ENCODE measurements at regions not wholly inside any gene's neighbourhood (a gene's known extent, or its start where the extent isn't known, plus 50 kb on each side); places are given as distances from the start of the nearest gene placed in this dataset.
"Not testable (repeated sequence)": the region's sequence is repeated elsewhere in the genome, so short reads cannot be mapped to it uniquely, and the experiment has no call there.

DNA sequence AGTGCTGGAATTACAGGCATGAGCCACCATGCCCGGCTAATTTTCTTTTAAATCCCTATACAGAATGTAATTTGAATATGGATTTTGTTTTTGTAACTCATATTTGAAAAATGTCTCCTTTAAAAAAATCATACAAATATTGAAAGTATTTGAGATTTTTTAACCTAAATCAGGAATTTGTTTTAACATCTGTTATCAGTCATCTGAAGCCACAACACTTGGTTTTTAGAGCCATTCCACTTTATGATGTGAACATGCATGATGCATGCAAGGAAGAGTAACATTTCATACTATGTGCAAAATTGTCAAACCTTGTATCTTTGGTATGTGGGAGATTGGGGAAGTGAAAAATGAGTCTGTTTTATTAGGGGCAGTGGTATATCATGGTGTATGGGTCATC, 124.5 kb upstream of the AHI1 start:
- H3K9me3 Mint-ChIP-seq: peaks cover 30% of the 10 kb centered on the region
- H3K4me3 Mint-ChIP-seq: no peak overlapping the region
- peak overlapping the region; percentile 5 for H3K27ac Mint-ChIP-seq
- DNase-seq (ENCODE audit: low spot score): no peak
- peaks cover 39% of the 10 kb centered on the region for H3K4me1 Mint-ChIP-seq (ENCODE audit: low read depth)
- H3K36me3 Mint-ChIP-seq (ENCODE audit: low read depth): peaks cover 24% of the 10 kb centered on the region
- no peaks in the 10 kb centered on the region for H3K27me3 Mint-ChIP-seq (ENCODE audit: low read depth)

DNA sequence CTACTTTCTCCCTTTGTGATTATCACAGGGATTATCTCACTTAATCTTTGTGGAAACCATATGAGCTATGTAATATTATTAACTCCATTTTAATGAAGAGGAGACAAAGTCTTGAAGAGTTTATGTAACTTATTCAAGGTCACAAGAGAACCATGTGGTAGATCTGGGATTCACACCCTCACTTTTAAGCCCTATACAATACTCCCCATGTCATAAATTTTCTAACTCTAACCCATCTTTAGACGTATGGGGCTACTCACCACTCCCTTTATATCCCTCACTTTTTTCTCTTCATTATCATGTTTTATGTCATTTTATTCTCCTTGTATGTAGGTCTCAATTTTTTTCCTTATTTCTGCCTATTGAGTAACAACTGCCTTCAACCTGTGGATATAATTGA, 126.4 kb upstream of the AHI1 start:
- Mint-ChIP-seq H3K36me3 (ENCODE audit: low read depth) (peaks cover 38% of the 10 kb centered on the region), H3K9me3 (peaks cover 39% of the 10 kb centered on the region), H3K27me3 (ENCODE audit: low read depth) (no peaks in the 10 kb centered on the region), H3K27ac (peak overlapping the region; percentile 99), H3K4me3 (peak overlapping the region; percentile 73), H3K4me1 (ENCODE audit: low read depth) (peaks cover 53% of the 10 kb centered on the region)
- DNase-seq (ENCODE audit: low spot score): no peak

DNA sequence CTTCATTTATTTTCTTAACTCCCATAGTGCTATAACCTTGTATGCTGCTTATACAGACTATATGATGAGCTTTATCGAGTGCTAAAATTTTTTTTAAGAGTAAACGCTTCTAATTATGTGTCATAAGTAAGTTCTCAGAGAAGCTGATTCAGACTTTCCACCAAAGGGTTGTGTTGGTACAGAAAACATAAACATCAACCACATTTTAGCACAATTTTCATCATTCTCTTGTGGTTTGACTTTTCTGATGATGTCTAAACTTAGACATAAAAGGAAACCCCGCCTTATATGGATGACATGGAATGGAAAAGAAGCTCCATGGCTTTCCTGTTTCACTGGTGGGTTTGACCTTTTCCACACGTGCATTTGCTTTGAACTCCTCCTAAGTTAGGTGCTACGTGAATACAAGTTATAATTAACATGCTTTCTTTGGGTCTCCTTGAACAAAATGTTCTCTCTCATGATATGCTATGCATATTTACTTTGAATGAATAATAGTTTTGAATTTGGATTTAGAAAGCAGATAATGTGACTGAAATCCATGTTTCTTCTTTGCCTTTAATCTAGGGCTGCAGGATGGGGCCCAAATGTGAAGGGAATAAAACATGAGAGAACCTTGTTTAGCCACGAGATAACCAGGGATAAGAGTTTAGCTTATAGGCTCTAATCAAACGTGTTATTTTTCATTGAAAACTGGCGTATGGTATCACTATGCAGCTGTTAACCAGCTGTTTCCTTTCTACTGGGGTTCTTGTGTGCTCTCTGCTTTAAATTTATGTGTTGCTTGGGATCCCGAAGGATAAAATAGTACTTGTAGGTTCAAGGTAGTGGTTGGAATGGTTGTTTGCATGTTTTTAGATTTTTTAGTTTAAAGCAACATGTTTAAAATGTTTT, 127.1 kb upstream of the AHI1 start:
- Mint-ChIP-seq H3K27me3 (ENCODE audit: low read depth) (no peaks in the 10 kb centered on the region), H3K36me3 (ENCODE audit: low read depth) (peaks cover 44% of the 10 kb centered on the region), H3K4me3 (peak overlapping the region; percentile 73), H3K27ac (peak overlapping the region; percentile 99), H3K4me1 (ENCODE audit: low read depth) (peaks cover 59% of the 10 kb centered on the region), H3K9me3 (peaks cover 39% of the 10 kb centered on the region)
- peak; percentile 68 for DNase-seq (ENCODE audit: low spot score)

DNA sequence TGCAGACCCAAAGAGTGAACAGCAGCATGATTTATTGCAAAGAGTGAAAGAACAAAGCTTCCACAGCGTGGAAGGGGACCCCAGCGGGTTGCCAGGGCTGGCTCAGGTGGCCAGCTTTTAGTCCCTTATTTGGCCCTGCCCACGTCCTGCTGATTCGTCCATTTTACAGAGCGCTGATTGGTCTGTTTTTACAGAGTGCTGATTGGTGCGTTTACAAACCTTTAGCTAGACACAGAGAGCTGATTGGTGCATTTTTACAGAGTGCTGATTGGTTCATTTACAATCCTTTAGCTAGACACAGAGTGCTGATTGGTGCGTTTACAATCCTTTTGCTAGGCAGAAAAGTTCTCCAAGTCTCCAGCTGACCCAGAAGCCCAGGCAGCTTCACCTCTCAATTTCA, 128.5 kb upstream of the AHI1 start:
- peaks cover 61% of the 10 kb centered on the region for H3K4me1 Mint-ChIP-seq (ENCODE audit: low read depth)
- peaks cover 39% of the 10 kb centered on the region for H3K9me3 Mint-ChIP-seq
- DNase-seq (ENCODE audit: low spot score); H3K27me3 Mint-ChIP-seq (ENCODE audit: low read depth); H3K4me3 Mint-ChIP-seq: not testable (repeated sequence)
- H3K36me3 Mint-ChIP-seq (ENCODE audit: low read depth): peaks cover 46% of the 10 kb centered on the region
- peak overlapping the region; percentile 61 for H3K27ac Mint-ChIP-seq

DNA sequence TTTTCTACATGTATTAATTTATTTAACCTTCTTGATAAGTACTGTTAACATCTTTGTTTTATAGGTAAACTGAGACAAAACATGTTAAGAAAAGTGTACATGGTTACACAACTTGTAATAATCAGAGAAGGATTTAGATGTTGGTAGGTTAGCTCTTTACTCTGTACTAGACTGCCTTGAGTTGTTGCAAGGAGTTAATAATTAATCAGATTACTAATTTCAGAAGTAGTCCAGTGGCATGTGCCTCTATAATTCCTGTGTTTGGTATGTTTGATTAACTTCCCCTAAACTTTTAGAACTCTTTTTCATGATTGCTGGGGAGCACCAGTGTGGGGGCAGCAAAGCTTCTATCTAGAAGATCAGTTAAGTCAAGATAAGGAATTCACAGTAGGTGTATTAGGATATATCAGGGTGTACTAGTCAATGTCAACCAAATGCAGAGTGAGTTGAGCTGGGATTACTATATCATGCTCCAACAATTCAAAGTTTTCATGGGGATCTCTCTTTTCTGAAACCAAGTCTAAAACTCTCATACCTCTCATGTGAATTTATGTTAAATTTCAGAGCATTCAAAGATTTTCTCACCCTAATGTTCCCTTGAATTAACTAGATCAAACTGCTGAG, 129.7 kb upstream of the AHI1 start:
- Mint-ChIP-seq H3K9me3 (peaks cover 37% of the 10 kb centered on the region), H3K27ac (peak overlapping the region; percentile 27), H3K27me3 (ENCODE audit: low read depth) (no peaks in the 10 kb centered on the region), H3K36me3 (ENCODE audit: low read depth) (peaks cover 44% of the 10 kb centered on the region), H3K4me1 (ENCODE audit: low read depth) (peaks cover 61% of the 10 kb centered on the region), H3K4me3 (no peak overlapping the region)
- DNase-seq (ENCODE audit: low spot score): no peak

DNA sequence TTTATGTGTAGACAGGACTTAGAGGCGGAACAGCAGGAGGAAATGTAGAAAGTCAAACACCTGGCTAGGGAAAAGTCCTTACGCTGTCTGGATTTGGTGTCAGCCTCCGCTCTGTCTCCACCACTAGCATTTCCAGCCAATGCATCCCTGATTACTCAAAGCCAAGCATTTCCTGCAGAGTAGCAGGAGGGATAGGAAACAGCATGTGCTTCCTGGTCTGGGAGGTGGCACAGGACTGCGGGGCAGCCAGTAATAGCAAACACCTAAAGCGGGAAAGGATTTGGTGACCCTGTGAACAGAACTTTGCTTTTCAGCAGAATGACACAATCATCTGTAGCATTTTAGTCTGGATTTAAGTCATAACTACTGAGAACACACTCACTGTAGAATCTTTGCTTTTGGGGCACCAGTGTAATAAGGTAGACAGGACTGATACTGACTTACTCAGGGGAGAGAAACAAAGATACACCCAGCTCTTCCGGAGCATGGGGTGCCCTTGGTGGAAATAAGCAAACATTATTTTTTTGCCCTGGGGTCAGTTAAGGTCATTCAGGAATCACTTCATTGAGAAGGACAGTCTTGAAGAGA, 133.3 kb upstream of the AHI1 start:
- H3K27me3 Mint-ChIP-seq (ENCODE audit: low read depth): no peaks in the 10 kb centered on the region
- H3K27ac Mint-ChIP-seq: no peak overlapping the region
- H3K36me3 Mint-ChIP-seq (ENCODE audit: low read depth): peaks cover 41% of the 10 kb centered on the region
- no peak overlapping the region for H3K4me3 Mint-ChIP-seq
- peaks cover 42% of the 10 kb centered on the region for H3K4me1 Mint-ChIP-seq (ENCODE audit: low read depth)
- peaks cover 30% of the 10 kb centered on the region for H3K9me3 Mint-ChIP-seq
- DNase-seq (ENCODE audit: low spot score): no peak

DNA sequence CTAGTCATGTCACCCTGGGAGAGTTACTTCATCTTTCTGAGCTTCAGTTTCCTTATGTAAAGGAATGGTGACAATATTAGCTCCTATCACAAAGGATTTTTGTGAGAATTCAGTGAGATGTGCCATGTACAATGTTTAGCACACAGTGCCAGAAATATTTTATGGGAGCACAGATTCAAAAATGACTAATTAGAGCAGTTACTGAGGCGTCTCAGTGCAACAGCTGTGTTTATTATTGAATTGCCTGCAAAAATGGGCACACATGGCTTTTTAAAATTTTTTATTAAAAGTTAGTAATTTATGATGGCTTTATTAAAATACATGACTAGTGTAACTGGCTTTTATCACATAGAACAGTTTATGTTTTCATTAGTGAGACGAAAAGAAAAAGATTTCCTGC, 134.3 kb upstream of the AHI1 start:
- peaks cover 43% of the 10 kb centered on the region for H3K4me1 Mint-ChIP-seq (ENCODE audit: low read depth)
- H3K36me3 Mint-ChIP-seq (ENCODE audit: low read depth): peaks cover 47% of the 10 kb centered on the region
- H3K4me3 Mint-ChIP-seq: no peak overlapping the region
- no peaks in the 10 kb centered on the region for H3K27me3 Mint-ChIP-seq (ENCODE audit: low read depth)
- DNase-seq (ENCODE audit: low spot score): no peak
- no peak overlapping the region for H3K27ac Mint-ChIP-seq
- peaks cover 27% of the 10 kb centered on the region for H3K9me3 Mint-ChIP-seq

DNA sequence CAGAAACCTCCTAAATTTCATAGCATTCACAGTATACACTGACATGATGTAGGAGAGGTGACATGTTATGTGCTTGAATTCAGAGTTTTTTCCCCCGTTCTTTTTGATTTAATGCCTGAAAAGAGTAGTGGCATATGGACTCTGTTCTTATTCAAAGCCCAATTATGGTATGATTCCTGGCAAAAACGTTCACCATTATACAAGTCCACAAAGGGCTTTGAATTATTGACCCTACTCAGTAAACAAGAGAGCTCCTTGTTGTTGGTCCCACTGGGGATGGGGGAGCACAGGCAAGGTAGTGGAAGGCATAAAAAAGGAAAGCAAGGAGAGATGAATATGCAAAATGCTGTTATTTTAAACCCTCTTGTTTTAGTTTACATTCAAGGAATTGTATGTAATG, 136.0 kb upstream of the AHI1 start:
- Mint-ChIP-seq H3K4me1 (ENCODE audit: low read depth) (peaks cover 37% of the 10 kb centered on the region), H3K4me3 (no peak overlapping the region), H3K27ac (no peak overlapping the region), H3K27me3 (ENCODE audit: low read depth) (no peaks in the 10 kb centered on the region), H3K9me3 (peaks cover 21% of the 10 kb centered on the region), H3K36me3 (ENCODE audit: low read depth) (peaks cover 42% of the 10 kb centered on the region)
- DNase-seq (ENCODE audit: low spot score): no peak

DNA sequence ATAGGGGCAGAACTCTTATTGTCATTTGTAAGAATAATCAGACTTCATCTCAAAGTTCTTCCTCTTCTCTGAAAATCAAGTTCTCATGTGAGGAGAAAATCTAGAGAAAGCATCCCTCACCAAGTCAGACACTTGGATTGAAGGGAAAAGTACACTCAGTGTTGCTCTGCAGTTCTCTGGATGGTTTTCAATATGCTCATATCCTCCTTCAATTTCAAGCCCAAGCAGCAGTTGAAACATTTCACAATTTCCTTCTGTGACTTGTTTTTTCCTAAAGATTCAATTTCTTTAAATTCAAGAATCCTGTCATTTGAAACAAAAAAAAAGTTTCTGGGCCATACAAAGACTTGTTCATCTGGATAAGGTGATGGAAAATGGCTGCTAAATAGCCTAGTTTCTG, 140.2 kb upstream of the AHI1 start:
- Mint-ChIP-seq H3K36me3 (ENCODE audit: low read depth) (peaks cover 48% of the 10 kb centered on the region), H3K4me1 (ENCODE audit: low read depth) (peaks cover 46% of the 10 kb centered on the region), H3K27me3 (ENCODE audit: low read depth) (no peaks in the 10 kb centered on the region), H3K27ac (peak overlapping the region; percentile 66), H3K9me3 (peaks cover 35% of the 10 kb centered on the region), H3K4me3 (peak overlapping the region; percentile 5)
- DNase-seq (ENCODE audit: low spot score): no peak

DNA sequence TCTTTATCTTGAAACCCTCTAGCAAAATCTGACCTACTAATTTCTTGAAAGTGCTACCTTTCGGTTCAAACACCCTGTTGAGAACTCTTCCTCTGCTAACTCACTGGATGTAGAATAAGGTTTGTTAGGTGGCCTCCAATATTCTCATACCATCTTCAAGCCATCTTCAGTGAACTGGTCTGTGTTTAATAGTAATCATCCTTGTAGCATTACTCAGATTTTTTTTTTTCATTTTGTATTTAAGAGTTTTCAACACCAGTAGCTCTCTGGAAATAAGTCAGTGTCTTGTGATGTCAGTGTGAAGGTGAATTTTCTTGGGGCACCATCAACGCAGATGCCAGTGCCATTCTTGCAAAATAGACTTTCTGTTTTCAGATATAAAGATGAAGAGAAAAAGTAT, 140.6 kb upstream of the AHI1 start:
- H3K4me3 Mint-ChIP-seq: peak overlapping the region; percentile 30
- H3K4me1 Mint-ChIP-seq (ENCODE audit: low read depth): peaks cover 50% of the 10 kb centered on the region
- H3K36me3 Mint-ChIP-seq (ENCODE audit: low read depth): peaks cover 49% of the 10 kb centered on the region

DNA sequence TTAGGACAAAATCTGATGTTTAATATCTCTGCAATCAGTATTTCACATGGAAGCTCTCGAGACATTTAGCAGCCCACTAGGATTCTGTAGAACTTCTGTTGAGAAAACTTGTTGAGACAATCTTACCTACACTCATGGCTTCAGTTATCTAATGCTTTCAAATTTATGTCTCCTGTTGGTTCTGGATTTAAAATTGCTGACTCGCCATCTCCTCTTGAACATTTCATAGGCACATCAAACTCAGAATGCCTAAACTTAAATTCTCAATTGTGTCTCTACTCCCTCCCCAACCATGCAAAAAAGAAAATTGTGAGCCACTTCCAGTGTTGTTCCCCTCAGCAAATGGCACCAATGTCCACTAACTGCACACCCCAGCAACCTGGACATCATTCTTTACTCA, 142.5 kb upstream of the AHI1 start:
- peak overlapping the region; percentile 82 for H3K27ac Mint-ChIP-seq
- peaks cover 51% of the 10 kb centered on the region for H3K4me1 Mint-ChIP-seq (ENCODE audit: low read depth)

More for the DNA sequence above, 140.6 kb upstream of the AHI1 start:
- DNase-seq (ENCODE audit: low spot score): no peak
- Mint-ChIP-seq H3K27ac (peak overlapping the region; percentile 66), H3K9me3 (peaks cover 39% of the 10 kb centered on the region), H3K27me3 (ENCODE audit: low read depth) (no peaks in the 10 kb centered on the region)

DNA sequence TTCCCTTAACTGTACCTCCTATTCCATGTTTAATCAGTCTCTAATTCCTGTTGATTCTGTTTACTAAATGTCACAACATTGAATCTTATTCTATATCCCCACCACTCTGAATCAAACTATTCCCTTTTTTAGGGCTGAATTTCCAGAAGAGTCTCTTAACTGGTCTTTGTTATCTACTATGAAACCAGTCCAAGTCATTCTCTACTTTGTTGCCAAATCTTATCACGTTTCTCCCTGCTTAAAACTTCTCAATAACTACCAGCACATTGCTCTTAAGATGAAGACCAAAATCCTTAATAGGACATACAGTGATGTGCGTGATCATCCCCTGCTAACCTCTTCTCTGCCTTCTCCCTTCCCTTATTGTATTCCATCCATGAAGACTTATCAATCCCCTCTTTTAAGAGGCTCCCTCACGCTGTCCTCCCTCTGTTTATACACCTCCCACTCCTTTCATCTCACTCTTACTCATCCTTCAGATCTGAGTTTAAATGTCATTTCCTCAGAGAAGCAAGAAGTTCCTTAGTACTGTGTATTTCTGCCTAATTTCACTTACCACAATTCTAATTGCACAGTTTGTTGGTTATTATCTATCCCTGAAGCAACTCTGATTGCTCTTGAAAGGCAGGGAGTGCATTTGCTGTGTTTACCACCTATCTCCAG, 143.0 kb upstream of the AHI1 start:
- Mint-ChIP-seq H3K4me1 (ENCODE audit: low read depth) (peaks cover 54% of the 10 kb centered on the region), H3K36me3 (ENCODE audit: low read depth) (peaks cover 49% of the 10 kb centered on the region), H3K27ac (peak overlapping the region; percentile 82), H3K4me3 (peak overlapping the region; percentile 50), H3K9me3 (peaks cover 41% of the 10 kb centered on the region), H3K27me3 (ENCODE audit: low read depth) (no peaks in the 10 kb centered on the region)
- peak; percentile 44 for DNase-seq (ENCODE audit: low spot score)

More for the DNA sequence above, 142.5 kb upstream of the AHI1 start:
- no peak for DNase-seq (ENCODE audit: low spot score)
- Mint-ChIP-seq H3K36me3 (ENCODE audit: low read depth) (peaks cover 44% of the 10 kb centered on the region), H3K4me3 (peak overlapping the region; percentile 50), H3K27me3 (ENCODE audit: low read depth) (no peaks in the 10 kb centered on the region), H3K9me3 (peaks cover 36% of the 10 kb centered on the region)

DNA sequence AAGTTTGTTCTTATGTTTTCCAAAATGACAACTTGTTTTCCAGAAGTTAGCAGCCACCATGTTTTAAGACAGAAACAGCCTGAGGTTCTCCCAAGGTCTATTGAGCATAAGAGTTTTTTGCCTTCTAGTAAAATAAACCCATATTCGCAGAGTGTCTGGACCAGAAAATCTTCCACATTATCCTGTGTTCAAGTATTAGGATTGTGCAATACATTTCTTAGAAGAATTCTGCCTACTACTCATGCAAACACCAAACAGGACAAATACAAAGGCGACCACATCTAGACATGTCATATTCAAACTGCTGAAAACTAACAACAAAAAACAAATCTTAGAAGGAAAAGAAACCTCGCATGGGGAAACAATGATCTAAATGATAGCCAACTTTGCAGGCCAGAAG, 145.4 kb upstream of the AHI1 start:
- H3K4me3 Mint-ChIP-seq: peak overlapping the region; percentile 30
- H3K27me3 Mint-ChIP-seq (ENCODE audit: low read depth): no peaks in the 10 kb centered on the region
- peaks cover 59% of the 10 kb centered on the region for H3K9me3 Mint-ChIP-seq
- H3K27ac Mint-ChIP-seq: peak overlapping the region; percentile 81
- peaks cover 59% of the 10 kb centered on the region for H3K36me3 Mint-ChIP-seq (ENCODE audit: low read depth)
- no peak for DNase-seq (ENCODE audit: low spot score)
- peaks cover 60% of the 10 kb centered on the region for H3K4me1 Mint-ChIP-seq (ENCODE audit: low read depth)

DNA sequence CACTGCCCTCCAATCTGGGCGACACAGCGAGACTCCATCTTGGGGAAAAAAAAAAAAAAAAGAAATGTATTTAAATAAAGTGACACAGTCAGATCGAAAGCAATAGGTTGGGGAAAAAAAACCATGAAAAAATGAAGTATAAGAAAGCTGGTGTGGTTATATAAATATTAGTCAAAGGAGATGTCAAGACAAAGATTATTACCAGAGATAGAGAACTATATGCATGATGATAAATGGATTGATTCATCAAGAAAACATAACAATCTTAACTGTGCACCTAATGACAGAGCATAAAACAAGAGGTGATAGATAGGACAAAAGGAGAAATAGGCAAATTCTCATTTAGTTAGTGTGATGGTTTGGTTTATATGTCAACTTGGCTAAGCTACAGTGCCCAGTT, 146.9 kb upstream of the AHI1 start:
- Mint-ChIP-seq H3K4me1 (ENCODE audit: low read depth) (peaks cover 51% of the 10 kb centered on the region), H3K9me3 (peaks cover 67% of the 10 kb centered on the region), H3K36me3 (ENCODE audit: low read depth) (peaks cover 66% of the 10 kb centered on the region), H3K27me3 (ENCODE audit: low read depth) (no peaks in the 10 kb centered on the region), H3K27ac (peak overlapping the region; percentile 52), H3K4me3 (no peak overlapping the region)
- DNase-seq (ENCODE audit: low spot score): no peak

Measured in T-helper 2 cell treated with Interferon-gamma antibody and Interleukin-4, amounts not matched to agents 5 μg/mL and 100 μg/mL, for 36 hours (primary cell).